ENCODE measurements at regions not wholly inside any gene's neighbourhood (a gene's known extent, or its start where the extent isn't known, plus 50 kb on each side); places are given as distances from the start of the nearest gene placed in this dataset.

DNA sequence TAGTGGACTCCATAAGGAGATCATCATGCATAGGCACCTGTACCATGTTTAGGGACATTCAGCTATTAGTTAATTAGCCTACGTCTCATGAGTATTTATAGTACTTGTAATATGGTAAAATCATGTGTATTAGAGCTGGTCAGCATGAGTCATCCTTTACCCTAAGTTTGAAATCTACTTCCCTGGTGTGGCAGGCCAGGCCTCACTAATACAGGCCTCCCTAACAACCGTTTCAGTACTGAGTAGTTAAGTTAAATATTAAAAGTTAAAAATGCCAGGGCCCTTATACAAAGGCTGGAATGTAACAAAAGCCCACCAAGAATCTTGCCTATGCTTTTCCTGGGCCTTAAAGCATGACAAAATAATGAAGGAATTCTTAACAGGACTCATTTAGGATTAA lies 356.3 kb upstream of the DPYD start:
- TF ChIP-seq, protein P1, sequence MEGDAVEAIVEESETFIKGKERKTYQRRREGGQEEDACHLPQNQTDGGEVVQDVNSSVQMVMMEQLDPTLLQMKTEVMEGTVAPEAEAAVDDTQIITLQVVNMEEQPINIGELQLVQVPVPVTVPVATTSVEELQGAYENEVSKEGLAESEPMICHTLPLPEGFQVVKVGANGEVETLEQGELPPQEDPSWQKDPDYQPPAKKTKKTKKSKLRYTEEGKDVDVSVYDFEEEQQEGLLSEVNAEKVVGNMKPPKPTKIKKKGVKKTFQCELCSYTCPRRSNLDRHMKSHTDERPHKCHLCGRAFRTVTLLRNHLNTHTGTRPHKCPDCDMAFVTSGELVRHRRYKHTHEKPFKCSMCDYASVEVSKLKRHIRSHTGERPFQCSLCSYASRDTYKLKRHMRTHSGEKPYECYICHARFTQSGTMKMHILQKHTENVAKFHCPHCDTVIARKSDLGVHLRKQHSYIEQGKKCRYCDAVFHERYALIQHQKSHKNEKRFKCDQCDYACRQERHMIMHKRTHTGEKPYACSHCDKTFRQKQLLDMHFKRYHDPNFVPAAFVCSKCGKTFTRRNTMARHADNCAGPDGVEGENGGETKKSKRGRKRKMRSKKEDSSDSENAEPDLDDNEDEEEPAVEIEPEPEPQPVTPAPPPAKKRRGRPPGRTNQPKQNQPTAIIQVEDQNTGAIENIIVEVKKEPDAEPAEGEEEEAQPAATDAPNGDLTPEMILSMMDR (IDR thresholded peaks at IDR 0.05) = no peak
- no peak for ATAC-seq (ENCODE audit: low FRiP score)
- no peak for DNase-seq (ENCODE audit: low spot score)

DNA sequence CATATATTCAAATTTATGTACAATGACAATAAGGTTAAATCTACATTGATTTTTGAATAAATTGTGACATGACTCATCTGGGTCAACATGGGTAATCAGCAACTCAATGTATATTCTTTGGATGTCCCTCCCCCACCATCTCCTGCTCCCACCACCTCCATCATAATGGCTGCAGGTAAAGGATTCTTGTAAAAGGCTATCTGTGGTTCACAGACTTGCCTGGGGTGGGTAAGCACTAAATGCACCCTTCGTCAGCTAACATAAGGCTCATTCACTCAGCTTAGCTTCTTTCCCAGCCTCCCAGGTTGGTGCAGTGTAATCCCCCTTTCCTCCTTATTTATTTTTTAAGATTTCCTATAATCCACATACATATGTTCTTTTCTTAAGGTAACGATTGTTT lies 355.7 kb upstream of the DPYD start:
- no peak for ATAC-seq (ENCODE audit: low FRiP score)
- TF ChIP-seq, protein P1 (IDR thresholded peaks at IDR 0.05) = no peak
- DNase-seq (ENCODE audit: low spot score) = no peak

DNA sequence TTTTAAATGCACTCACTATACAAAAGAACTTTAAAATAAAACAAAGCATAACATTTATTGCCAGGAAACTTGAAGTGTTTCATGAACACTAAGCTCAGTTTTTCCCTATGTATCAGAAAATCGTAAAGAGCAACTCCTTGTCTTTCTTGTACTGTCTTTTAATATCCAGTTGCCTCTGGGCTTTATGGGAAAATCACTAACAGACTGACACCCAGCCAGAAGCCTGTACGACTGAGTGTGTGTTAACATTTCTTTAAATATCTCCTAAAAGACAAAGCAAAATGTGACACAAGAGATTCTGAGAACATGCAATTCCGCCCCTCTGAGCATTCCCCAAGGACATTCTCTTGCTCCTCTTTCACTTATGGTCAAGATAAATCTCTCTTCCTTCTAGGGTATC lies 347.5 kb upstream of the DPYD start:
- DNase-seq (ENCODE audit: low spot score) (no peak), ATAC-seq (ENCODE audit: low FRiP score) (no peak)
- TF ChIP-seq, protein P1 (IDR thresholded peaks at IDR 0.05) = no peak

DNA sequence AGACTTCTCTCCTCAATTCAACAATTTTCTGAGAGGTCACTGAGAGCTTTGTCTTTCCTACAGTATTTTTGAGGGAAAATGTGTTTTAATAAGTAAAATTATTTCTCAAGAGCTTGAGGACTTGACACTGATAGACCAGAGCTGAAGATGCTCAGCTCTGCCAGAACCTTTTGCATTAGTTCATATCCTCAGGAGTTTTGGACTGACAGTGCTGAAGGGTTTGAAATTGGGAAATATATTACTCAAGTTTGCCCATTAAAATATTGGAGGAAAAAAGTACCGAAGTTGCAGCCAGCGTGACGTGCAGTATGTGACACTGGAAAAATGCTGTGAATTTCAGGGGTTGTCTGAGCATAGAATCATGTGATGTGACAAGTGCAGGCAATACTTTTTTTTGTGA lies 346.6 kb upstream of the DPYD start:
- DNase-seq (ENCODE audit: low spot score) (no peak), ATAC-seq (ENCODE audit: low FRiP score) (no peak)
- TF ChIP-seq, protein P1 (IDR thresholded peaks at IDR 0.05) = no peak

DNA sequence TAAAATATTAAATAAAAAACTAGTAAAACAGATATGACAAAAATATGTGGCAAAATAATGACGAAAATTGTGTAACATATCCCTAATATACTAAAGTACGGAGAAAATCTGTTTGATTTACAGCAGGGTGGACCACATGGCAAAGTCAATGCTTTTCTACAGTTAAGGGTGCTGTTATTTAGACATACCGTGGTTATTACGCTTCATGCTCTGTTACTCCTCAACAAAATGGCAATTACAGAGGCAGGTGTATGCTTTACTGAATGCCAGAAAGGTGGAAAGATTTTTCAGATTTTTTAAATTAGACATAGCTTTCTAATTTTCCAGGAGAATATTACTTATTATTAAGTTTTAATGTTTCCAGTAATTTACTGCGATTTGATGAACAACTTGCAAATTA lies 343.9 kb upstream of the DPYD start:
- DNase-seq (ENCODE audit: low spot score) = no peak
- no peak for ATAC-seq (ENCODE audit: low FRiP score)
- TF ChIP-seq, protein P1 (IDR thresholded peaks at IDR 0.05) = no peak

DNA sequence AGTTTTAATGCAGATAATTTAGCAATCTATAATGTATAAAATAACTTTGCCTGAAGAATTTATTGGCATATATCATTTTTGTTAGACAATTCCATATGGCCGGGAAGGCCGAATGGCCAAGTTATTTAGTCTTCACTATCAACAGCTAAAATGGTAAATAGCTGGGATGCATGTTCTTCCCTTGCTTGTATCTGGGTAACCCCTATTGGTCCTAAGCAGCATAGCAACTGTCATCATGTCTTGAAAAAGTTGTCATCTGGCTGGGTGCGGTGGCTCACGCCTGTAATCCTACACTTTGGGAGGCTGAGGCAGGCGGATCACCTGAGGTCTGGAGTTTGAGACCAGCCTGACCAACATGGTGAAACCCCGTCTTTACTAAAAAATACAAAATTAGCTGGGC lies 340.0 kb upstream of the DPYD start:
- no peak for DNase-seq (ENCODE audit: low spot score)
- ATAC-seq (ENCODE audit: low FRiP score) = no peak
- TF ChIP-seq, protein P1 (IDR thresholded peaks at IDR 0.05) = no peak

DNA sequence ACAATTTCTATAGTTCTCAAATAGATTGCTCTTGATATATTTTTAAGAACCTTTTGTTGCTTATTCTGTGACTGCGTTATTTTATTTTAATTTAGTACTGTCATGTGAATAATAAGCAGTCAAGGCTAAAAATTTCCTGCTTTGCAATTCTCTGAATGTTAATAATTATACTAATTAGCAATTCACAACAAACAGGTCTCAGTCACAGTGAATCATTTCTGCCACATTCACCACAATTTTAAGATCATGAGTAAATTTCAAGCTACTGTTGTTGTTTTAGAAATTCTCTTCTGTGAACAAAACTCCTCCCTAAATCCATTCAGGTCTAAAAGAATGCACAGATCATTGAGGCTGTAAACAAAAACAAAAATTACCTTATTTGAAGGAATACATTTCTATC lies 339.6 kb upstream of the DPYD start:
- ATAC-seq (ENCODE audit: low FRiP score) = no peak
- TF ChIP-seq, protein P1 (IDR thresholded peaks at IDR 0.05) = no peak
- no peak for DNase-seq (ENCODE audit: low spot score)

All from omental fat pad (tissue), 3 donors.